ENCODE measurements at regions not wholly inside any gene's neighbourhood (a gene's known extent, or its start where the extent isn't known, plus 50 kb on each side); places are given as distances from the start of the nearest gene placed in this dataset.
"Not testable (repeated sequence)": the region's sequence is repeated elsewhere in the genome, so short reads cannot be mapped to it uniquely, and the experiment has no call there.

DNA sequence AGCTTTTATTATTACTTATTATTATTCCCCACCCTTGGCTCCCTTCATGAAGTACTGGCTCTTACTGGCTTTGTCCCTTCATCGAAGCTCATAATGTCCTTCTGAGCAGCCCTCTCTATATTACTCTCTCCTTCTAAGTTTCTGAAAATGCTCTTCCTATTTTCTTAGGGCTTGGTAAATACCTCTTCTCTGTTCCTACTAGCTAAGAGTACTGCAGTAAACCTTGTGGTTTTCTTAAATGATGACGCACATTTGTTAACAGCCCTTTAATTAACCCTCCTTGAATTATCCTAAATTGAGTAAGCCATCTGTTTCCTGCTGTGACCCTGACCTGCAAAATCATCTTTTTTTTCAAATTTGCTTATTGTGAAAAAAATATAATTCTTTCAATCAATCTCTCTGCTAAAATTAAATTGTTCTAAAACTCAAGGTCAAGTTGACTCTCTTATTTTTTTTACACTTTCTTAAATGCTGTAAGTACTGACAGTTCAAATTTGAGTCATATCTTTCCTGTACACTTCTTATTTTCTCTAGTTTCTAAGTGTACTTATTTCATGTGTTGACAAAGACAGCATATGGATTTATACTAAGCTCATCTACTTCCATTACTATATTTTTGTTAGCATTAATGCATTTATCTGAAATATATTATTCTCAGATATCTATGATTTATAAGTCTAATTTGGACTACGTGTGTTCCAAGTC is 148.9 kb downstream of the ADAM29 start:
- Histone ChIP-seq H3K4me1 (ENCODE audit: control insufficient read depth, insufficient read depth, low read length) (peaks cover 4% of the 10 kb centered on the region), H3K9me3 (ENCODE audit: control insufficient read depth, low read length) (no peaks in the 10 kb centered on the region), H3K4me3 (ENCODE audit: insufficient read depth, low read depth, low read length) (no peak overlapping the region), H3K27ac (ENCODE audit: insufficient read depth, low read depth, low read length, poor library complexity, severe bottlenecking) (no peak overlapping the region), H3K27me3 (ENCODE audit: control insufficient read depth, insufficient read depth, low read length, poor library complexity, severe bottlenecking) (no peaks in the 10 kb centered on the region), H3K36me3 (ENCODE audit: control insufficient read depth, insufficient read depth, low read length) (no peaks in the 10 kb centered on the region)
- 88 to 91% methylated on average over 2 of the region's 3 CpGs for WGBS, 2 experiments

- no peaks in the 10 kb centered on the region for H3K9me3 ChIP-seq (ENCODE audit: control insufficient read depth, low read length)
- H3K4me1 ChIP-seq (ENCODE audit: control insufficient read depth, insufficient read depth, low read length): peaks cover 4% of the 10 kb centered on the region
- no peak overlapping the region for H3K27ac ChIP-seq (ENCODE audit: insufficient read depth, low read depth, low read length, poor library complexity, severe bottlenecking)
- H3K36me3 ChIP-seq (ENCODE audit: control insufficient read depth, insufficient read depth, low read length): no peaks in the 10 kb centered on the region
- H3K4me3 ChIP-seq (ENCODE audit: insufficient read depth, low read depth, low read length): no peak overlapping the region
- H3K27me3 ChIP-seq (ENCODE audit: control insufficient read depth, insufficient read depth, low read length, poor library complexity, severe bottlenecking): no peaks in the 10 kb centered on the region
These were observed 150.1 kb downstream of the ADAM29 start for GRCh38 chr4:175068266-175068665.

- H3K4me3 ChIP-seq (ENCODE audit: insufficient read depth, low read depth, low read length): no peak overlapping the region
- H3K9me3 ChIP-seq (ENCODE audit: control insufficient read depth, low read length): no peaks in the 10 kb centered on the region
- no peak overlapping the region for H3K27ac ChIP-seq (ENCODE audit: insufficient read depth, low read depth, low read length, poor library complexity, severe bottlenecking)
- WGBS, 2 experiments: 97 to 99% methylated on average over 3 of the region's 3 CpGs
- H3K4me1 ChIP-seq (ENCODE audit: control insufficient read depth, insufficient read depth, low read length): peaks cover 4% of the 10 kb centered on the region
- H3K36me3 ChIP-seq (ENCODE audit: control insufficient read depth, insufficient read depth, low read length): no peaks in the 10 kb centered on the region
- H3K27me3 ChIP-seq (ENCODE audit: control insufficient read depth, insufficient read depth, low read length, poor library complexity, severe bottlenecking): no peaks in the 10 kb centered on the region
These were observed 152.3 kb downstream of the ADAM29 start for GRCh38 chr4:175070444-175070843.

DNA sequence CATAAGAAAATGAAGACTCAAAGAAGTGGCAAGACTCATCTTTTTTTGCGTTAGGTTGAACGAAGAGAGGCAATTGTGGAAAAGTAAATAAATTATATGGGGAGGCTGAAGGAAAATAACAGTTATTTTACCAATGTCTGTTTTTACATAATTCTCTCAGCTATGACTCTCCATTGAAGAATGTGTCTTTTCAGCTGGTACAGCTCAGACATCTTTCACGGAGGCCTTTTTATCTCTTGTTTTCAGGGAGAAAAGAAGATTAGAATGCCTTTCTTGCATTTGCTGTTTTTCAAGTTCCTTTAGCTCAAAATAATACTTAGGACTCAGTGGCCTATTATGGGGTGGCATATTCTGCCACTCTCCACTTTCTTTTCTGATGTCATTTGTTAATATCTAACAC is 153.0 kb downstream of the ADAM29 start:
- Histone ChIP-seq H3K27me3 (ENCODE audit: control insufficient read depth, insufficient read depth, low read length, poor library complexity, severe bottlenecking) (no peaks in the 10 kb centered on the region), H3K36me3 (ENCODE audit: control insufficient read depth, insufficient read depth, low read length) (no peaks in the 10 kb centered on the region), H3K4me3 (ENCODE audit: insufficient read depth, low read depth, low read length) (no peak overlapping the region), H3K4me1 (ENCODE audit: control insufficient read depth, insufficient read depth, low read length) (peaks cover 4% of the 10 kb centered on the region), H3K27ac (ENCODE audit: insufficient read depth, low read depth, low read length, poor library complexity, severe bottlenecking) (no peak overlapping the region), H3K9me3 (ENCODE audit: control insufficient read depth, low read length) (no peaks in the 10 kb centered on the region)
- WGBS, 2 experiments: 39 to 40% methylated on average over 3 of the region's 3 CpGs

- Histone ChIP-seq H3K9me3 (ENCODE audit: control insufficient read depth, low read length) (no peaks in the 10 kb centered on the region), H3K4me3 (ENCODE audit: insufficient read depth, low read depth, low read length) (no peak overlapping the region), H3K27ac (ENCODE audit: insufficient read depth, low read depth, low read length, poor library complexity, severe bottlenecking) (no peak overlapping the region), H3K4me1 (ENCODE audit: control insufficient read depth, insufficient read depth, low read length) (no peaks in the 10 kb centered on the region), H3K36me3 (ENCODE audit: control insufficient read depth, insufficient read depth, low read length) (no peaks in the 10 kb centered on the region), H3K27me3 (ENCODE audit: control insufficient read depth, insufficient read depth, low read length, poor library complexity, severe bottlenecking) (no peaks in the 10 kb centered on the region)
- WGBS, 2 experiments: 100% methylated on average over 1 of the region's 1 CpG
These were observed 169.0 kb downstream of the ADAM29 start for GRCh38 chr4:175087145-175087544.

DNA sequence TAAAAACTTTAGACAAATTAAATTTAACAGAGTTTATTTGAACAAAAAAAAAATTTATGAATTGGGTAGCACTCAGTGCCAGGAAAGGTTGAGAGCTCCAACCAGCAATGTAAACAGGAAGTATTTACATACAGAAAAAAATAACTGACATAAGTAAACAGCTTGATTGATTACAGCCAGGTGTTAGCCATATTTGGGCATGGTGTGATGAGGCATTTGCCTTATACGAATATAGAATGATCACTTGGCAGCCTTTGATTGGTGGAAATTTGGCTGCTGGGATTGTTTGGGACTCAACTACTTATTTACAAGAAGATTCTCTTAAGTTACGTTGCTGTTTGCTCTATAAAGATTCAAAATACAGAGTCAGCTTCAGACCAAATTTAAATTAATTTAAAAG is 172.0 kb downstream of the ADAM29 start:
- H3K27ac ChIP-seq (ENCODE audit: insufficient read depth, low read depth, low read length, poor library complexity, severe bottlenecking): no peak overlapping the region
- no peak overlapping the region for H3K4me3 ChIP-seq (ENCODE audit: insufficient read depth, low read depth, low read length)
- 100% methylated on average over 1 of the region's 2 CpGs for WGBS, 2 experiments
- no peaks in the 10 kb centered on the region for H3K36me3 ChIP-seq (ENCODE audit: control insufficient read depth, insufficient read depth, low read length)
- no peaks in the 10 kb centered on the region for H3K9me3 ChIP-seq (ENCODE audit: control insufficient read depth, low read length)
- no peaks in the 10 kb centered on the region for H3K4me1 ChIP-seq (ENCODE audit: control insufficient read depth, insufficient read depth, low read length)
- no peaks in the 10 kb centered on the region for H3K27me3 ChIP-seq (ENCODE audit: control insufficient read depth, insufficient read depth, low read length, poor library complexity, severe bottlenecking)

- Histone ChIP-seq H3K27me3 (ENCODE audit: control insufficient read depth, insufficient read depth, low read length, poor library complexity, severe bottlenecking) (no peaks in the 10 kb centered on the region), H3K9me3 (ENCODE audit: control insufficient read depth, low read length) (no peaks in the 10 kb centered on the region), H3K4me1 (ENCODE audit: control insufficient read depth, insufficient read depth, low read length) (no peaks in the 10 kb centered on the region), H3K27ac (ENCODE audit: insufficient read depth, low read depth, low read length, poor library complexity, severe bottlenecking) (no peak overlapping the region), H3K4me3 (ENCODE audit: insufficient read depth, low read depth, low read length) (no peak overlapping the region), H3K36me3 (ENCODE audit: control insufficient read depth, insufficient read depth, low read length) (no peaks in the 10 kb centered on the region)
- 96% methylated on average over 4 of the region's 5 CpGs for WGBS, 2 experiments
These were observed 173.5 kb downstream of the ADAM29 start for GRCh38 chr4:175091649-175092048.

DNA sequence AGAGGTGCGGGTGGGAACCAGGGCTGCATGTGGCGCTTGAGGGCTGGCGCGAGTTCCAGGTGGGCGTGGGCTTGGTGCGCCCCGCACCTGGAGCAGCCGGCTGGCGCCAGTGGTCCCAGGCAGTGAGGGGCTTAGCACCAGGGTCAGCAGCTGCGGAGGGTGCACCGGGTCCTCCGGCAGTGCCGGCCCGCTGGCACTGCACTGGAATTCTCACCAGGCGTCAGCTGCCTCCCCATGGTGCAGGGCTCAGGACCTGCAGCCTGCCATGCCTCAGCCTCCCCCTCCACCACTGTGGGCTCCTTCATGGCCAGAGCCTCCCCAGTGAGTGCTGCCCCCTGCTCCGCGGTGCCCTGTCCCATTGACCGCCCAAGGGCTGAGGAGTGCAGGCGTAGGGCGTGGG is 174.0 kb downstream of the ADAM29 start:
- H3K9me3 ChIP-seq (ENCODE audit: control insufficient read depth, low read length): no peaks in the 10 kb centered on the region
- WGBS, 2 experiments: 92 to 93% methylated on average over 20 of the region's 20 CpGs
- no peaks in the 10 kb centered on the region for H3K4me1 ChIP-seq (ENCODE audit: control insufficient read depth, insufficient read depth, low read length)
- no peaks in the 10 kb centered on the region for H3K27me3 ChIP-seq (ENCODE audit: control insufficient read depth, insufficient read depth, low read length, poor library complexity, severe bottlenecking)
- no peaks in the 10 kb centered on the region for H3K36me3 ChIP-seq (ENCODE audit: control insufficient read depth, insufficient read depth, low read length)
- H3K27ac ChIP-seq (ENCODE audit: insufficient read depth, low read depth, low read length, poor library complexity, severe bottlenecking): no peak overlapping the region
- no peak overlapping the region for H3K4me3 ChIP-seq (ENCODE audit: insufficient read depth, low read depth, low read length)

DNA sequence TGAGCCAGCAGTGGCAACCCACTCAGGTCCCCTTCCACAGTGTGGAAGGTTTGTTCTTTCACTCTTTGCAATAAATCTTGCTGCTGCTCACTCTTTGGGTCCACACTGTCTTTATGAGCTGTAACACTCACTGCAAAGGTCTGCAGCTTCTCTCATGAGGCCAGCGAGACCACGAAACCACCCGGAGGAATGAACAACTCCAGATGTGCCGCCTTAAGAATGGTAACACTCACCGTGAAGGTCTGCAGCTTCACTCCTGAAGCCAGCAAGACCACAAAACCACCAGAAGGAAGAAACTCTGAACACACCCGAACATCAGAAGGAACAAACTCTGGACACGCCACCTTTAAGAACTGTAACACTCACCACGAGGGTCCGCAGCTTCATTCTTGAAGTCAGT is 174.9 kb downstream of the ADAM29 start:
- H3K27ac ChIP-seq (ENCODE audit: insufficient read depth, low read depth, low read length, poor library complexity, severe bottlenecking); H3K4me1 ChIP-seq (ENCODE audit: control insufficient read depth, insufficient read depth, low read length); H3K36me3 ChIP-seq (ENCODE audit: control insufficient read depth, insufficient read depth, low read length); H3K4me3 ChIP-seq (ENCODE audit: insufficient read depth, low read depth, low read length); H3K9me3 ChIP-seq (ENCODE audit: control insufficient read depth, low read length); H3K27me3 ChIP-seq (ENCODE audit: control insufficient read depth, insufficient read depth, low read length, poor library complexity, severe bottlenecking): not testable (repeated sequence)
- 94 to 95% methylated on average over 9 of the region's 9 CpGs for WGBS, 2 experiments

DNA sequence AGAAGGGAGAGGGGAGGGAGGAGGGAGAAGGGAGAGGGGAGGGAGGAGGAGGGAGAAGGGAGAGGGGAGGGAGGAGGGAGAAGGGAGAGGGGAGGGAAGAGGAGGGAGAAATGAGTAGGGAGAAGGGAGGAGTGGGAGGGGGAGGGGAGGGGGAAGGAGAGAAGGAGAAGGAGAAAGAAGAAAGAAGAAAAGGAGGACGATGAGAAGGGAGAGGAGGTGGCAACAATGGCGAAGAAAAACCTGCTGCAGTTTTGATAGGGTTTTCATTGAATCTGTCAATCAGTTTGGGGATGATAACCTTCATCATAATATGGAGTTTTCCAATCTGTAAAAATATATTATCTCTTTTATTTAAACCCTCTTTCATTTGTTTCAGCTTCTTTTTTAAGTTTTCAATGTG is 185.2 kb downstream of the ADAM29 start:
- H3K27ac ChIP-seq (ENCODE audit: insufficient read depth, low read depth, low read length, poor library complexity, severe bottlenecking): no peak overlapping the region
- H3K4me1 ChIP-seq (ENCODE audit: control insufficient read depth, insufficient read depth, low read length): no peaks in the 10 kb centered on the region
- H3K36me3 ChIP-seq (ENCODE audit: control insufficient read depth, insufficient read depth, low read length): no peaks in the 10 kb centered on the region
- 88 to 92% methylated on average over 2 of the region's 2 CpGs for WGBS, 2 experiments
- no peaks in the 10 kb centered on the region for H3K27me3 ChIP-seq (ENCODE audit: control insufficient read depth, insufficient read depth, low read length, poor library complexity, severe bottlenecking)
- H3K9me3 ChIP-seq (ENCODE audit: control insufficient read depth, low read length): no peaks in the 10 kb centered on the region
- H3K4me3 ChIP-seq (ENCODE audit: insufficient read depth, low read depth, low read length): no peak overlapping the region

GRCh38 chr4:175106301-175106700 is 188.1 kb downstream of the ADAM29 start:
- H3K4me3 ChIP-seq (ENCODE audit: insufficient read depth, low read depth, low read length): no peak overlapping the region
- WGBS, 2 experiments: 100% methylated on average over 1 of the region's 2 CpGs; no CpG with 5 or more reads in 1 of the 2 experiments

More at GRCh38 chr4:175106301-175106700, 188.1 kb downstream of the ADAM29 start:
- H3K36me3 ChIP-seq (ENCODE audit: control insufficient read depth, insufficient read depth, low read length): no peaks in the 10 kb centered on the region
- H3K27me3 ChIP-seq (ENCODE audit: control insufficient read depth, insufficient read depth, low read length, poor library complexity, severe bottlenecking): no peaks in the 10 kb centered on the region
- H3K9me3 ChIP-seq (ENCODE audit: control insufficient read depth, low read length): no peaks in the 10 kb centered on the region
- no peak overlapping the region for H3K27ac ChIP-seq (ENCODE audit: insufficient read depth, low read depth, low read length, poor library complexity, severe bottlenecking)
- H3K4me1 ChIP-seq (ENCODE audit: control insufficient read depth, insufficient read depth, low read length): no peaks in the 10 kb centered on the region
